ENCODE measurements at regions not wholly inside any gene's neighbourhood (a gene's known extent, or its start where the extent isn't known, plus 50 kb on each side); places are given as distances from the start of the nearest gene placed in this dataset.

DNA sequence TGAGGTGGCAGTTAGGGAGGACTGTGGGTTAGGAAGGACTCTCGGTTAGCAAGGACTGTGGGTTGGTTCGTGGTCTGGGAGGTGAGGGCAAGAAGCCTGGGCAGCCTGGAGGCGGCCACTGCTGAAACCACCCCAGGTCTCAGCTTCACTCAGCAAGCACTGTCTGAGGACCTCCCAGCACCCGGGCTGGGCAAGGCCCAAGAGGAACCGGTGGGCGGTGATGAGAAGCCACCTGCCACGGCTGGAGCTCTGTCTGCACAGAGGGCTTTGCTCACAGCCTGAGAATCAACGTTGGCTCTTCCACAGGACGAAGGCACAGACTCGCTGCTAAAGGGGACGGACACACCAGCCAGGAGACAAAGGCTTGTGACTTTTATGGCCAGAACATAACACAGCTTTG lies 69.3 kb downstream of the DACT2 start:
- Mint-ChIP-seq H3K4me1 (peaks cover 12% of the 10 kb centered on the region), H3K27me3 (ENCODE audit: low read depth) (no peaks in the 10 kb centered on the region; the same call in 1 of the 2 replicates), H3K9me3 (peaks cover 8% of the 10 kb centered on the region), H3K4me3 (no peak overlapping the region), H3K36me3 (peaks cover 7% of the 10 kb centered on the region), H3K27ac (no peak overlapping the region)
- ATAC-seq, result no peak
- ChIA-PET POLR2A (interaction anchor here (0.6 kb wide), 1 partner anchor 350 kb away, joined by 6 read pairs; no protein-coding TSS in a partner anchor), CTCF (interaction anchor here (1.6 kb wide), 1 partner anchor 17 kb away, joined by 4 read pairs; no protein-coding TSS in a partner anchor)
- DNase-seq (ENCODE audit: low spot score), result no peak
- no peak for TF ChIP-seq SOX15 (CRISPR knock-in tag; IDR thresholded peaks at IDR 0.05)

DNA sequence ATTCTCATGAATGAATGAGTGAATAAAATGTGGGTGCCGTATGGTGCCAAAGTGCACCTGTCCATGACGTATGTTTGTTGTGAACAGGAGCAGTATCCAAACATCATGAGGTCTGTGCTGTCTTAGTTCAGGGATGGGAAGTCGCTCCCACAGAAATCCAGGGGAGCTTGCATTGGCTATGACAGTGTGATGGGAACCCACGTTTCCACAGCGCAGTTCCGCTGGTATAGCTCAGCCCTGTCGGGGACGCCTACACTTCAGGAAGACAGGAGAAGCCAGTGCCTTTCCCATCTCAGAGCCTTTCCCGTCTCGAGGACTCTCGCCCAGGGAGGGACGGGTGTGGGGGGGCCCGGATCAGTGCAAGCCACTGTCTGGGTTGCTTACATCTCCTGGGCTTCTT lies 69.8 kb downstream of the DACT2 start:
- H3K4me3 Mint-ChIP-seq, result no peak overlapping the region
- H3K36me3 Mint-ChIP-seq, result peaks cover 2% of the 10 kb centered on the region
- no peak for TF ChIP-seq GABPB1 (CRISPR knock-in tag; IDR thresholded peaks at IDR 0.05)
- TF ChIP-seq OVOL2 (CRISPR knock-in tag; IDR thresholded peaks at IDR 0.05; ENCODE audit: borderline replicate concordance), result no peak
- TF ChIP-seq, protein P1, sequence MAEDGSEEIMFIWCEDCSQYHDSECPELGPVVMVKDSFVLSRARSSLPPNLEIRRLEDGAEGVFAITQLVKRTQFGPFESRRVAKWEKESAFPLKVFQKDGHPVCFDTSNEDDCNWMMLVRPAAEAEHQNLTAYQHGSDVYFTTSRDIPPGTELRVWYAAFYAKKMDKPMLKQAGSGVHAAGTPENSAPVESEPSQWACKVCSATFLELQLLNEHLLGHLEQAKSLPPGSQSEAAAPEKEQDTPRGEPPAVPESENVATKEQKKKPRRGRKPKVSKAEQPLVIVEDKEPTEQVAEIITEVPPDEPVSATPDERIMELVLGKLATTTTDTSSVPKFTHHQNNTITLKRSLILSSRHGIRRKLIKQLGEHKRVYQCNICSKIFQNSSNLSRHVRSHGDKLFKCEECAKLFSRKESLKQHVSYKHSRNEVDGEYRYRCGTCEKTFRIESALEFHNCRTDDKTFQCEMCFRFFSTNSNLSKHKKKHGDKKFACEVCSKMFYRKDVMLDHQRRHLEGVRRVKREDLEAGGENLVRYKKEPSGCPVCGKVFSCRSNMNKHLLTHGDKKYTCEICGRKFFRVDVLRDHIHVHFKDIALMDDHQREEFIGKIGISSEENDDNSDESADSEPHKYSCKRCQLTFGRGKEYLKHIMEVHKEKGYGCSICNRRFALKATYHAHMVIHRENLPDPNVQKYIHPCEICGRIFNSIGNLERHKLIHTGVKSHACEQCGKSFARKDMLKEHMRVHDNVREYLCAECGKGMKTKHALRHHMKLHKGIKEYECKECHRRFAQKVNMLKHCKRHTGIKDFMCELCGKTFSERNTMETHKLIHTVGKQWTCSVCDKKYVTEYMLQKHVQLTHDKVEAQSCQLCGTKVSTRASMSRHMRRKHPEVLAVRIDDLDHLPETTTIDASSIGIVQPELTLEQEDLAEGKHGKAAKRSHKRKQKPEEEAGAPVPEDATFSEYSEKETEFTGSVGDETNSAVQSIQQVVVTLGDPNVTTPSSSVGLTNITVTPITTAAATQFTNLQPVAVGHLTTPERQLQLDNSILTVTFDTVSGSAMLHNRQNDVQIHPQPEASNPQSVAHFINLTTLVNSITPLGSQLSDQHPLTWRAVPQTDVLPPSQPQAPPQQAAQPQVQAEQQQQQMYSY (CRISPR knock-in tag; IDR thresholded peaks at IDR 0.05), result no peak
- TF ChIP-seq, protein P2, sequence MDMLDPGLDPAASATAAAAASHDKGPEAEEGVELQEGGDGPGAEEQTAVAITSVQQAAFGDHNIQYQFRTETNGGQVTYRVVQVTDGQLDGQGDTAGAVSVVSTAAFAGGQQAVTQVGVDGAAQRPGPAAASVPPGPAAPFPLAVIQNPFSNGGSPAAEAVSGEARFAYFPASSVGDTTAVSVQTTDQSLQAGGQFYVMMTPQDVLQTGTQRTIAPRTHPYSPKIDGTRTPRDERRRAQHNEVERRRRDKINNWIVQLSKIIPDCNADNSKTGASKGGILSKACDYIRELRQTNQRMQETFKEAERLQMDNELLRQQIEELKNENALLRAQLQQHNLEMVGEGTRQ (CRISPR knock-in tag; IDR thresholded peaks at IDR 0.05), result no peak
- no peak for TF ChIP-seq ZNF396 (CRISPR knock-in tag; IDR thresholded peaks at IDR 0.05; ENCODE audit: borderline replicate concordance)
- TF ChIP-seq, protein P3, sequence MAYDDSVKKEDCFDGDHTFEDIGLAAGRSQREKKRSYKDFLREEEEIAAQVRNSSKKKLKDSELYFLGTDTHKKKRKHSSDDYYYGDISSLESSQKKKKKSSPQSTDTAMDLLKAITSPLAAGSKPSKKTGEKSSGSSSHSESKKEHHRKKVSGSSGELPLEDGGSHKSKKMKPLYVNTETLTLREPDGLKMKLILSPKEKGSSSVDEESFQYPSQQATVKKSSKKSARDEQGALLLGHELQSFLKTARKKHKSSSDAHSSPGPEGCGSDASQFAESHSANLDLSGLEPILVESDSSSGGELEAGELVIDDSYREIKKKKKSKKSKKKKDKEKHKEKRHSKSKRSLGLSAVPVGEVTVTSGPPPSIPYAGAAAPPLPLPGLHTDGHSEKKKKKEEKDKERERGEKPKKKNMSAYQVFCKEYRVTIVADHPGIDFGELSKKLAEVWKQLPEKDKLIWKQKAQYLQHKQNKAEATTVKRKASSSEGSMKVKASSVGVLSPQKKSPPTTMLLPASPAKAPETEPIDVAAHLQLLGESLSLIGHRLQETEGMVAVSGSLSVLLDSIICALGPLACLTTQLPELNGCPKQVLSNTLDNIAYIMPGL (CRISPR knock-in tag; IDR thresholded peaks at IDR 0.05), result no peak
- no peak for TF ChIP-seq ZNF416 (CRISPR knock-in tag; IDR thresholded peaks at IDR 0.05)
- TF ChIP-seq ZNF219 (CRISPR knock-in tag; IDR thresholded peaks at IDR 0.05; ENCODE audit: borderline replicate concordance), result no peak
- no peak for TF ChIP-seq NFYB (CRISPR knock-in tag; conservative IDR thresholded peaks at IDR 0.05; ENCODE audit: low read depth)
- TF ChIP-seq ZNF317 (CRISPR knock-in tag; IDR thresholded peaks at IDR 0.05; ENCODE audit: borderline replicate concordance, low read depth), result no peak
- no peak for TF ChIP-seq ZNF671 (CRISPR knock-in tag; IDR thresholded peaks at IDR 0.05)
- TF ChIP-seq TP53 (CRISPR knock-in tag; IDR thresholded peaks at IDR 0.05), result no peak
- TF ChIP-seq, protein P4, sequence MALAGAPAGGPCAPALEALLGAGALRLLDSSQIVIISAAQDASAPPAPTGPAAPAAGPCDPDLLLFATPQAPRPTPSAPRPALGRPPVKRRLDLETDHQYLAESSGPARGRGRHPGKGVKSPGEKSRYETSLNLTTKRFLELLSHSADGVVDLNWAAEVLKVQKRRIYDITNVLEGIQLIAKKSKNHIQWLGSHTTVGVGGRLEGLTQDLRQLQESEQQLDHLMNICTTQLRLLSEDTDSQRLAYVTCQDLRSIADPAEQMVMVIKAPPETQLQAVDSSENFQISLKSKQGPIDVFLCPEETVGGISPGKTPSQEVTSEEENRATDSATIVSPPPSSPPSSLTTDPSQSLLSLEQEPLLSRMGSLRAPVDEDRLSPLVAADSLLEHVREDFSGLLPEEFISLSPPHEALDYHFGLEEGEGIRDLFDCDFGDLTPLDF (CRISPR knock-in tag; IDR thresholded peaks at IDR 0.05), result no peak
- TF ChIP-seq GRHL2 (CRISPR knock-in tag; IDR thresholded peaks at IDR 0.05; ENCODE audit: insufficient replicate concordance, severe bottlenecking), result no peak
- no peak for TF ChIP-seq FOXP1 (CRISPR knock-in tag; IDR thresholded peaks at IDR 0.05; ENCODE audit: borderline replicate concordance)
- TF ChIP-seq ZNF263 (CRISPR knock-in tag; IDR thresholded peaks at IDR 0.05; ENCODE audit: low read depth), result no peak
- no peak for TF ChIP-seq ESRRA (CRISPR knock-in tag; IDR thresholded peaks at IDR 0.05; ENCODE audit: borderline replicate concordance)
- no peak for ATAC-seq
- H3K27ac Mint-ChIP-seq, result no peak overlapping the region
- ChIA-PET CTCF (no interaction called here), POLR2A (interaction anchor here (0.6 kb wide), 1 partner anchor 351 kb away, joined by 6 read pairs; no protein-coding TSS in a partner anchor)
- H3K4me1 Mint-ChIP-seq, result peaks cover 12% of the 10 kb centered on the region
- peaks cover 2% of the 10 kb centered on the region for H3K9me3 Mint-ChIP-seq
- DNase-seq (ENCODE audit: low spot score), result no peak
- H3K27me3 Mint-ChIP-seq (ENCODE audit: low read depth), result no peaks in the 10 kb centered on the region; the same call in 1 of the 2 replicates
